DMS53 (cell line): ENCODE measurements at regions not wholly inside any gene's neighbourhood (a gene's known extent, or its start where the extent isn't known, plus 50 kb on each side); places are given as distances from the start of the nearest gene placed in this dataset.

Experiments
- DNase-seq: peaks from one replicate; lab custom pipeline; 2025; lab: John Stamatoyannopoulos, UW

GRCh38 chr10:3902054-3902808 is 117.2 kb upstream of the KLF6 start:
- peak; percentile 75 for DNase-seq

GRCh38 chr10:3901370-3901769 is 116.4 kb upstream of the KLF6 start:
- no peak for DNase-seq

GRCh38 chr10:3900391-3900790 is 115.4 kb upstream of the KLF6 start:
- DNase-seq = no peak

GRCh38 chr10:3898821-3899220 is 113.8 kb upstream of the KLF6 start:
- peak; percentile 98 for DNase-seq

- no peak for DNase-seq
These were observed 112.1 kb upstream of the KLF6 start for GRCh38 chr10:3897156-3897555.

GRCh38 chr10:3896161-3896560 is 111.2 kb upstream of the KLF6 start:
- DNase-seq = no peak

GRCh38 chr10:3895045-3895631 is 110.1 kb upstream of the KLF6 start:
- peak; percentile 52 for DNase-seq

GRCh38 chr10:3893901-3894563 is 109.0 kb upstream of the KLF6 start:
- DNase-seq = no peak

GRCh38 chr10:3892440-3893425 is 107.7 kb upstream of the KLF6 start:
- no peak for DNase-seq

GRCh38 chr10:3891396-3891795 is 106.4 kb upstream of the KLF6 start:
- DNase-seq = no peak

GRCh38 chr10:3890602-3891352 is 105.8 kb upstream of the KLF6 start:
- DNase-seq = no peak

- DNase-seq = no peak
These were observed 105.0 kb upstream of the KLF6 start for GRCh38 chr10:3889961-3890522.

- DNase-seq = no peak
These were observed 103.0 kb upstream of the KLF6 start for GRCh38 chr10:3887885-3888476.

GRCh38 chr10:3887404-3887803 is 102.4 kb upstream of the KLF6 start:
- no peak for DNase-seq

- DNase-seq = peak; percentile 59
These were observed 101.7 kb upstream of the KLF6 start for GRCh38 chr10:3886641-3887251.

GRCh38 chr10:3886191-3886590 is 101.2 kb upstream of the KLF6 start:
- no peak for DNase-seq

GRCh38 chr10:3882855-3883254 is 97.8 kb upstream of the KLF6 start:
- DNase-seq = no peak

GRCh38 chr10:3881622-3882021 is 96.6 kb upstream of the KLF6 start:
- DNase-seq = no peak

- peak; percentile 96 for DNase-seq
These were observed 94.1 kb upstream of the KLF6 start for GRCh38 chr10:3879073-3879472.
